Stimulated activated CD4-positive, alpha-beta T cell treated with anti-CD3 and anti-CD28 coated beads, Interleukin-1b, Interleukin-23, amount 100 ng/mL, for 1 hour (primary cell): ENCODE measurements at regions not wholly inside any gene's neighbourhood (a gene's known extent, or its start where the extent isn't known, plus 50 kb on each side); places are given as distances from the start of the nearest gene placed in this dataset.
"Not testable (repeated sequence)": the region's sequence is repeated elsewhere in the genome, so short reads cannot be mapped to it uniquely, and the experiment has no call there.

Experiments
- DNase-seq, 2 donors: peaks; one replicate each; pipeline ENCODE4 v3.0.0-alpha.2; 2020; ENCODE audit warnings: low read depth in 2 of 2

DNA sequence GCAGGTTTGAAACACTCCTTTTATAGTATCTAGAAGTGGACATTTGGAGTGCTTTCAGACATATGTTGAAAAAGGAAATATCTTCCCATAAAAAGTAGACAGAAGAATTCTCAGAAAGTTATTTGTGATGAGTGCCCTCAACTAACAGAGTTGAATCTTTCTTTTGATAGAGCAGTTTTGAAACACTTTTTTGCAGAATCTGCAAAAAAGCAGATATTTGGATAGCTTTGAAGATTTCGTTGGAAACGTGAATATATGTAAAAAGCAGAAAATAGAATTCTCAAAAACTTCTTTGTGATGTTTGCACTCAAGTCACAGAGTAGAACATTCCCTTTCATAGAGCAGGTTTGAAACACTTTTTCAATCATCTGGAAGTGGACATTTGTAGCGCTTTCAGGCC, 676.4 kb upstream of the ZNF337 start:
- not testable (repeated sequence) for DNase-seq

DNA sequence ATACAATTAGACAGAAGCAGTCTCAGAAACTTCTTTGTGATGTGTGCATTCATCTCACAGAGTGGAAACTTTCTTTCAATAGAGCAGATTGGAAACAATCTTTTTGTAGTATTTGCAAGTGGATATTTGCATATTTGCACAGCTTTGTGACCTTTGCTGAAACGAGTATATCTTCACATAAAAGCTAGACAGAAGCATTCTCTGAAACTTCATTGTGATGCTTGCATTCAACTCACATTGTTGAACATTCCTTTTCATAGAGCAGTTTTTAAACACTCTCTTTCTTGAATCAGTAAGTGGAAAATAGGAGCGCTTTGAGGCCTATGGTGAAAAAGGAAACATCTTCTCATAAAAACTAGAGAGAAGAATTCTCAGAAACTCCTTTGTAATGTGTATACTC, 657.9 kb upstream of the ZNF337 start:
- DNase-seq = no peak

DNA sequence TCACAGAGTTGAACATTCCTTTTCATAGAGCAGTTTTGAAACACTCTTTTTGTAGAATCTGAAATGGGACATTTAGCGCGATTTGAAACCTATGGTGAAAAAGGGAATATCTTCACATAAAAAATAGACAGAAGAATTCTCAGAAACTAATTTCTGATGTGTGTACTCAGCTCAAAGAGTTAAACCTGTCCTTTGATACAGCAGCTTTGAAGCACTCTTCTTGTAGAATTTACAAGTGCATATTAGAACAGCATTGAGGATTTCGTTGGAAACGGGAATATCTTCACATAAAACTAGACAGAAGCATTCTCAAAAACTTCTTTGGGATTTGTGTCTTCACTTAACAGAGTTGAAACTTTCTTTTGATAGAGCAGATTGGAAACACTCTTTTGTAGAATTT, 650.7 kb upstream of the ZNF337 start:
- no peak for DNase-seq

DNA sequence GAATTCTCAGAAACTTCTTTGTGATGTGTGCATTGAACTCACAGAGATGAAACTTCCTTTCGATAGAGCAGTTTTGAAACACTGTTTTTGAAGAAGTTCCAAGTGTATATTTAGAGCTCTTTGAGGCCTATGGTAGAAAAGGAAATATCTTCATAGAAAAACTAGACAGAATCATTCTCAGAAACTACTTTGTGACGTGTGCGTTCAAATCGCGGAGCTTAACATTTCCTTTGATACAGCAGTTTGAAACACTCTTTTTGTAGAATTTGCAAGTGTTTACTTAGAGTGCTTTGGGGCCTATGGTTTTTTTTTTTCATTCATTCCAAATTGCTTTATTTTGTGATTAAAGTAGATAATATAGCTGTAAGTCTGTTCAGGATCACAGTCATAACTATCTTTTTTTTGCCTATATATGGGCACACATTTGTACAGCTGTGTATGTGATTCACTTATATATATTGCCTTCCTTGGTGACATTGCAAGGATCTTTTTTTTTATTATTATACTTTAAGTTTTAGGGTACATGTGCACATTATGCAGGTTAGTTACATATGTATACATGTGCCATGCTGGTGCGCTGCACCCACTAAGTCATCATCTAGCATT, 643.9 kb upstream of the ZNF337 start:
- DNase-seq = not testable (repeated sequence)

DNA sequence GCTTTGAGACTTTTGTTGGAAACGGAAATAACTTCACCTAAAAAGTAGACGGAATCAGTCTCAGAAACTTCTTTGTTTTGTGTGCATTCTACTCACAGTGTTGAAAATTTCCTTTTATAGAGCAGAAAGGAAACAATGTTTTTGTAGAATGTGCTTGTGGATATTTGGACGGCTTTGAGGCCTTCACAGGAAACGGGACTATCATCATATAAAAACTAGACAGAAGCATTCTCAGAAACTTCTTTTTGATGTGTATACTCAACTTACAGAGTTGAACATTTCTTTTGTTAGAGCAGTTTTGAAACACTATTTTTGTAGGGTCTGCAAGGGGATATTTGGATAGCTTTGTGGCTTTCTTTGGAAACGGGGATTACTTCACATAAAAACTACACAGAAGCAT, 627.5 kb upstream of the ZNF337 start:
- DNase-seq = no peak

DNA sequence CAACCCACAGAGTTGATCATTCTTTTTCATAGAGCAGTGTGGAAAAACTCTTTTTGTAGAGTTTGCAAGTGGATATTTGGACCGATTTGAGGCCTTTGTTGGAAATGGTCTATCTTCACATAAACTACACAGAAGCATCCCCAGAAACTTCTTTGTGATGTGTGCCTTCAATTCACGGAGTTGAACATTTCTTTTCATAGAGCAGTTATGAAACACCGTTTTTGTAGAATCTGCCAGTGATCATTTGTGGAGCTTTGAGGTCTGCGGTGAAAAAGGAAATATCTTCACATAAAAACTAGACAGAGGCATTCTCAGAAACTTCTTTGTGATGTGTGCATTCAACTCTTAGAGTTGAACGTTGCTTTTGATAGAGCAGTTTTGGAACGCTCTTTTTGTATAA, 618.4 kb upstream of the ZNF337 start:
- DNase-seq = no peak

DNA sequence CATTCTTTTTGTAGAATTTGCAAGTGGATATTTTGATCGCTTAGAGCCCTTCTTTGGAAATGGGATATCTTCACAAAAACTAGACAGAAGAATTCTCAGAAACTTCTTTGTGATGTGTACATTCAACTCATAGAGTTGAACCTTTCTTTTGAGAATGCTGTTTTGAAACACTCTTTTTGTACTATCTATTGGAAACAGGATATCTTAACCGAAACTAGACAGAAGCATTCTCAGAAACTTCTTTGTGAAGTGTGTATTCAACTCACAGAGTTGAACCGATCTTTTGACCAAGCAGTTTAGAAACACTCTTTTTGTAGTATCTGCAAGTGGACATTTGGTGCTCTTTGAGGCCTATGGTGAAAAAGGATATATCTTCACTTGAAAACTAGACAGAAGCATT, 613.1 kb upstream of the ZNF337 start:
- not testable (repeated sequence) for DNase-seq

DNA sequence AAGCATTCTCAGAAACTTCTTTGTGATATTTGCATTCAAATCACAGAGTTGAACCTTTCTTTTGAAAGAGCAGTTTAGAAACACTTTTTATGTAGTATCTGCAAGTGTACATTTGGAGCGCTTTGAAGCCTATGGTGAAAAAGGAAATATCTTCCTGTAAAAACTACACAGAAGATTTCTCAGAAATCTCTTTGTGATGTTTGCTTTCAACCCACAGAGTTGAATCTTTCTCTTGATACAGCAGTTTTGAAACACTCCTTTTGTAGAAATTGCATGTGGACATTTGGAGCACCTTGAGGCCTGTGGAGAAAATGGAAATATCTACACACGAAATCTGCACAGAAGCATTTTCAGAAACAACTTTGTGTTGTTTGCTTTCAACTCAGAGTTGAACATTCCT, 612.3 kb upstream of the ZNF337 start:
- no peak for DNase-seq

DNA sequence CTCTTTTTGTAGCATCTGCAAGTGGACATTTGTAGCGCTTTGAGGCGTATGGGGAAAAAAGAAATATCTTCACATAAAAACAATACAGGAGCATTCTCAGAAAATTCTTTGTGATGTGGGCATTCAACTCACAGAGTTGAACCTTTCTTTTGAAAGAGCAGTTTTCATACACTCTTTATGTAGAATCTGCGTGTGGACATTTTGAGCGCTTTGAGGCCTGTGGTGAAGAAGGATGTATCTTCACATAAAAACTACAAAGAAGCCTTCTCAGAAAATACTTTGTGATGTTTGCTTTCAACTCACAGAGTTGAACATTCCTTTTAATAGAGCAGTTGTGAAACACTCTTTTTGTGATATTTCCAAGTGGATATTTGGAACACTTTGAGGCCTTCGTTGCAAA, 598.4 kb upstream of the ZNF337 start:
- no peak for DNase-seq

DNA sequence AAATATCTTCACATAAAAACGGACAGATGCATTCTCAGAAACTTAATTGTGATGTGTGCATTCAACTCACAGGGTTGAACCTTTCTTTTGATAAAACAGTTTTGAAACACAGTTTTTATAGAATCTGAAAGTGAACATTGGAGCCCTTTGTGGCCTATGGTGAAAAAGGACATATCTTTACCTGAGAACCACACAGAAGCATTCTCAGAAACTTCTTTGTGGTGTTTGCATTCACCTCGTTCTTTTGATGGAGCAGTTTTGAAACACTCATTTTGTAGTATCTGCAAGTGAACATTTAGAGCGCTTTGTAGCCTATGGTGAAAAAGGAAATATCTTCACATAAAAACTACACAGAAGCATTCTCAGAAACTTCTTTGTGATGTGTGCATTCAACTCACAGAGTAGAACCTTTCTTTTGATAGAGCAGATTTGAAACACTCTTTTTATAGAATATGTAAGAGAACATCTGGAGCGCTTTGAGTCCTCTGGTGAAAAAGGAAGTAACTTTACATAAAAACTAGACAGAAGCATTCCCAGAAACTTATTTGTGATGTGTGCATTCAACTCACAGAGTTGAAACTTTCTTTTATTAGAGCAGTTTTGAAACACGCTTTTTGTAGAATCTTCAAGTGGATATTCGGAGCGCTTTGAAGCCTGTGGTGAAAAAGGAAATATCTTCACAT, 591.9 kb upstream of the ZNF337 start:
- DNase-seq = not testable (repeated sequence)

DNA sequence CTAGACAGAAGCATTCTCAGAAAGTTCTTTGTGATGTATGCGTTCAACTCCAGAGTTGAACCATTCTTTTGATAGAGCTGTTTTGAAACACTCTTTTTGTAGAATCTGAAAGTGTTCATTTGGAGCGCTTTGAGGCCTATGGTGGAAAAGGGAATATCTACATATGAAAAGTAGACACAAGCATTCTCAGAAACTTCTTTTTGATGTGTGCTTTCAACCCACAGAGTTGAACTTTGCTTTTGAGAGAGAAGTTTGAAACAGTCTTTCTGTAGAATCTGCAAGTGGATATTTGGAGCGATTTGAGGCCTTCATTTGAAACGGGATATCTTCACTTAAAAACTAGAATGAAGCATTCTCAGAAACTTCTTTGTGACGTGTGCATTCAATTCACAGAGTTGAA, 582.6 kb upstream of the ZNF337 start:
- DNase-seq = no peak

DNA sequence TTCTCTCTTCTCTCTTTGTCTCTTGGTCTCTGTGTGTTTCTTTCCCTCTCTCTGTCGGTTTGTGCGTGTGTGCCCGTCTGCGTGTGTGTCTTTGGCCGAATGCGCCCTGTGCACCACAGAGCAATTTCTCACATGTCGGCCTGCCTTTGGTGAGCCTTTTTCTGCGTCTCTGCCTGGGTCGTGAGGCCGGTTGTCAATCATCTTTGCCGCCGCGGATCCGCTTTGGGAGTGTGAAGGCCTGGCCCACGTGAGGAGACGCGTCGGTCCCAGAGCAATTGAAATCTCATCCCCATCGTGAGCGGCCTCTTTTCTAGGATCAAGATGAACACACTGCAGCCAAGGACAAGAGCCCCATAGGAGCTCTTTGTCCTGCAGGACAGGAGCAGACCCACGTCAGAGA, 580.7 kb upstream of the ZNF337 start:
- DNase-seq = no peak

DNA sequence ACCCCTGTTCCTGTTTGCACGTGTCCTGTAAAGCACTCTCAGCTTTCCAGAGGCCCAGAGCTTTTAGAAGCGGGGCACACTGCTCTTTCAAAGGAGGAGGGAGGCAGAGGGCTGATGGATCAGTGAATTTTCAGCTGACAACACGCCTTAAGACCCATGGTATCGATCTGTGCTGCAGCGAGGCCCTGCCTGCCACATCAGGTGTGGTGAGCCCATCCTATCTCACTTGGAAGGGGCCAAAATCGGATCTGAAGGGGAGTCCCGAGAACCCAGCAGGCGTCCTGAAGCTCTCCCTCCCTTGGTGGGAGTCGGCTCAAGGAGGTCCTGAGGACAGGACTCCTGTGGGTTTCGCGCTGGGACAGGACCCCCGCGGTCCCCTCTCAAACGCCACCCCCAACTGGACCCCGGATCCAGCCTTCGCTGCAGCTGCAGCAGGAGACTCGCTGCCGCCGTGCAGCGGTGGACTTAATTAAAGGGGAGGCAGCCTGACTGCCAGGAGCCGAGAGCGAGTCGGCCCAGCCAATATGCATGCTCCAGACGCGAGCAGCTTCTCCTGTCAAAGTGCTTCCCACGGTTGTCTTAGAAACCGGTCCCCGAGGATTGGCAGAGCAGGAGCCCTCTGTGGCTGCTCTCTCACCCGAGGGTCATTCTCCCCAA, 580.0 kb upstream of the ZNF337 start:
- no peak for DNase-seq

DNA sequence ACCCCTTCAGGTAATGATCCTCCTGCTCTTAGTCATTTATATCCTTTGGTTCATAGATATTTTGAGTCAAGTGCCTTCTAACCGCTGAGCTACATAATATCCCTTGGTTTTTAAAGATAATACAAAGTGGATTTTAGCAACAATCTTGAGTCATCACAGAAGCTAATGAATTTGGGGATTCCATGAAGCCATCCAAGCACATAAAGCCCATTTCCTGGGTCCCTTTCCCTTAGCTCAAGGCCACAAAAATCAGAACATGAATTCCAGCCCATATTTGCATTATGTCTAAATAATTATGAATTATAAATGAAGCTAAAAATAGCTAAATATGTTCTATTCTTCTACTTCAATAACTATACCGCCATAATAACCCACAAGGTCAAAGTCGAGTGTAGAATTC, 572.1 kb upstream of the ZNF337 start:
- not testable (repeated sequence) for DNase-seq

DNA sequence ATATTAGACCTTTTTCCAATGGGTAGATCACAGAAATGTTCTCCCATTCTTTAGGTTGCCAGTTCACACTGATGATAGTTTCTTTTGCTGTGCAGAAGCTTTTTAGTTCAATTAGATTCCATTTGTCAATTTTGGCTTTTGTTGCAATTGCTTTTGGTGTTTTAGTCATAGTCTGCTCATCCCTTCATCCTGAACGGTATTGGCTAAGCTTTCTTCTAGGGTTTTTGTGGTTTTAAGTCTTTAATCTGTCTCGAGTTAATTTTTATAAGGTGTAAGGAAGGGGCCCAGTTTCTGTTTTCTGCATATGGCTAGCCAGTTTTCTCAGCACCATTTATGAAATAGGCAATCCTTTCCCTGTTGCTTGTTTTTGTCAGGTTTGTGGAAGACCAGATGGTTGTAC, 564.3 kb upstream of the ZNF337 start:
- DNase-seq = not testable (repeated sequence)

DNA sequence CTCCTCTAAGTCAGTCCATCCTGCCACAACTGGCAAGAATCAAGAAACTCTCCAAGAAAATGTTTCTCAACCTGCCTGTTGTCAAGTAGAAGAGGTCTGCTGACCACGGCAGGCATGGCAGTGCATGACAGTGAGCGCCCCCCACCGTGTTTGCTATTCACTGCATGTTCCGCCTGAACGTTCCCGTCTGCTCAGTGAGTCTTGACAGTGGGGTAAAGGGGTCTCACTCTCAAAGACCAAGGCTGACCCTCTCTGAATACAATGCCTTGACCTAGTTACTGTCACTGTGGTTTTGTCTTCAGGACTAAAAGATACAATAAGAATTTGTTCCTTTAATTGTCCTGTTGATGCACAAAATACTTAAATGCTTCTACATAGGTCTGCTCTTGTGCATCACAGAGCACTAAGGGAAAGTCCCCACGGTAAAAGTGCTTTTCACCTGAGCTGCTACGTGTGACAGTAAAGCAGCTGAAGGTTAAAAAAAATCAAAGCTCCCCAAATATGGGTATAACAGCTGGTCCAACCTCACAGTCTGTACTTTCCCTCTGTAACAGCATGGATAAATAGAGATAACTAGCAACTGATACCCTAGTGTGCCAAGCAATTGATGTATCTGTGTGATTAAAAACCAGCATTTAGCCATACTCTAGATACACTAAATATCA, 555.8 kb upstream of the ZNF337 start:
- not testable (repeated sequence) for DNase-seq

DNA sequence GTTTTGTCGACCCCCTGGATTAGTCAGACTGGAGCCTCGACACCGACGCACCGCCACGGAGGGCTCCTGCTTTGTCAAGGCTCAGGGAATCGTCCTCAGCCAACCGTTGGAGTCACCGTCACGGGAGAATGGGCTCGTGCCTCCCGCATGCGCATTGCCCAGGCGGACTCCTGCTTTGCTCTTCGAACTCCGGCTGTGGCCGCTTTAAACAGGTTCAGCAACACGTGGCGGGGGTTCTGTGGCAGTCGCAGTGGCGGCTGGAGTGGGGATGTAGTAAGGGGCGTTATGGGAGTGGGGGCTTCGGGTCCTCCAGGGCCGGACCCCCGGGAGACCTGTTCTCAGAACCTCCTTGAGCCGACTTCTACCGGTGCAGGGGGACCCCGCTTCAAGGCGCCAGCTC, 554.7 kb upstream of the ZNF337 start:
- DNase-seq = not testable (repeated sequence)

DNA sequence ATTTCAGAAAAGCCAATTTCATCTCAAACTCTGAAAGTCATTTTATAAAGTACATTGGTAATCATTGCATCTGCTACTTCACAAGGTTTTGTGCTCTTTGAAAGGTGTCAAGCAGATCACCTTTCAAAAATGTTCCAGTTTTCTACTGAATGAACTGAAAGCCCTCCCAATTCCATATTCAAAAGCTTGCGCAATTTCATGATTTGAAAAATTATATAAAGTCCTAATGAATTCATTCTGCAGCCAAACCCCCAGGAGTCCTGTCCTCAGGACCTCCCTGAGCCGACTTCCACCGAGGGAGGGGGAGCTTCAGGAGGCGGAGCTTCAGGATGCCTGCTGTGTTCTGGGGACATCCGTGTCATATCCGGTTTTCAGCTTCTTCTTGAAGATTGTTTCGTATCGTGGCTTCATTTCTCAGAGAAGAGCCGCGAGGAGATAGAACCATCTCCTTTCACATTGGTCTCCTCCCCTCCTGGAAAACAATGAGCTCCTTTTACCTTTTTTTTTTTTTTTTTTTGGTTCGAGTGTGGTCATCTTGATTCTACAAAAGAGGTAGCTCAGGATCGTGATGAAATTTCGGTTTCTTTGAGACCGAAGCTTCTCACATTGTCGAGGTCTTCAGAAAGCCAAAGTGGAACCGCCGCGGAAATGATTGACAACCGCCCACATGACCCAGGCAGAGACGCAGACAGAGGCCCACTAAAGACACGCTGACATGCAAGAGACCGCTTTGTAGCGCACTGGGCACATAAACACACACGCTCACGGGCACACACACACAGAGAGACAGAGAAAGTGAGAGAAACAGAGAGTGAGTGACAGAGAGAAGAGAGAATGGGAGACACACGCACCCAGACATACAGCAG, 553.8 kb upstream of the ZNF337 start:
- DNase-seq = not testable (repeated sequence)

DNA sequence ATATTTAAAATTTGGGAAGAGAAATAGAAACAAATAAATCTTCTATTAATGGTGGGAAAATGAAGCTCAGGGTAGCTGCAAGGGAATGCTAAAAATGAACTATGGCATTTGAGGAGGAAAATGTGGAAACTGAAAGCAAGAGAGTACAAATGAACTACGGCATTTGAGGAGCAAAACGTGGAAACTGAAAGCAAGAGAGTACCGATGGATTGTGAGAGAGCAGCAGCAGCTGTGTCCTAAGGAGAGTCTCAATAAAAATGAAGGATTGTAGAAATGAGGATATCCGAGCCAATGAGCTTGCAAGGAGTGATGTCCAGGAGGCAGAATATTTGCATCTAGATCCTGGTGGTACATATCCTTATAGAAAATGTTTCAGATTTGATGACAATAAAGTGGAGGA, 547.1 kb upstream of the ZNF337 start:
- no peak for DNase-seq

DNA sequence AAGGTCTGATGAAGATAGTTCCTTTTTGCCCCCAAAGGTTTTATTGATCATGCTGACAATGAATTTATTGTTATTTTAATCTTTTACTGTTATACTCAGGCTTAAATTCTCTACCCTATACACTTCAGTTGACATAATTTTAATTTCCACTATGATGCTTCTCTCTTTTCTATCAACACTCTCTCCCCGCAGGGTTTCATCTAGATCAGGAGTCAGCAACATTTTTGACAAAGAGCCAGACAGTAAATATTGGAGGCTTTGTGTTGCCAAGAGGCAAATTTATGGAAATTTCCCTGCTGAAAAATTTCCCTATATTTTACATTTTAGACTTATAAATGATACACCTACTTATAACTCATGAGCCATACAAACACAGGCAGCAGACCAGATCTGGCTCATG, 524.0 kb upstream of the ZNF337 start:
- not testable (repeated sequence) for DNase-seq

DNA sequence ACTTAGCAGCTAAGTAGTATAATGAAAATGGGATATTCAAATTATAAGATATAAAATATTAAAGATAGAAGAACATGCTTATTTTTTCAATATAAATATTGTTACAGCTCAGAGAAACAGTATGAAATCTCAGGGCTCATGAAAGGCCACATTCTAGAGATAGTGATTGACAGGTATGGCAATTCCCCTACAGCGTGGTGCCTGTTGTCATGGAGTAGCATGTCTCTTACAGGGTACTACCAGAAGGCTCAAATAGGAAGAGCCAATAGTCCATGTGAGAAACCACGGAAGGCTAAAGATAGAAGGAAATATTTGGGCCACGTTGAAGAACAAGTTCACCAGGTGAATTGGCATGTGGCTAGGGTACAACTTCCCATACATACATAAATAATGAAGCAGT, 522.9 kb upstream of the ZNF337 start:
- DNase-seq = not testable (repeated sequence)

DNA sequence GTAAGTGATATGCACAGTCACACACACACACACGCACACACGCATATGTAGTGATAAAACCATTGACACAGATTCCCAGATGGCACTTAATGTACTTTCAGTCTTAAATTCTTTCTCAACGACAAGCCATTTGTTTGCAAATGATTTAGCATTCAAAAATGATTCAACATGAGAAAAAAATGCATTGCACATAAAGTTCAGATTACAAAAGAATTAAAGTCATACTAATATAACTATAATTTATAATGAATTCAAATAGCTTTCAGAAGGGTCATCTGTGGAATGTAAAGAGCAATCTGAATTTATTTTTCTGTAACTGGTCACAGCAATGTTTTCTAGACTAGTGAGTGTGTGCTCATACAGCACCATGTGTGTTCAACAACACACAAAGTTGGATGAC, 521.6 kb upstream of the ZNF337 start:
- DNase-seq = no peak
